Panc1 (cell line): ENCODE measurements at regions not wholly inside any gene's neighbourhood (a gene's known extent, or its start where the extent isn't known, plus 50 kb on each side); places are given as distances from the start of the nearest gene placed in this dataset.

Source experiments
- ATAC-seq: fragments of 200-7000 bp; cut with Tn5 transposase; 2 replicates; pipeline ENCODE4 v1.9.1; 2020; ENCODE audit warnings: mild to moderate bottlenecking, moderate library complexity
- BruUV-seq: library from RNA; stranded (reverse); fragments of 400-500 nt; replicated peaks from 2 replicates; lab custom pipeline; 2021; lab: Mats Ljungman, UMichigan
- CTCF ChIA-PET: fragments of 300-600 bp; sonication (Branson Sonifier 250); formaldehyde crosslinking; loops from one replicate; lab custom pipeline; 2022; ENCODE audit warnings: antibody characterized with exemption; lab: Charles Lee
- POLR2A ChIA-PET: fragments of 300-600 bp; sonication (Branson Sonifier 250); formaldehyde crosslinking; loops from one replicate; lab custom pipeline; 2022; ENCODE audit warnings: antibody characterized with exemption; lab: Charles Lee
- DNase-seq: peaks from one replicate; pipeline ENCODE4 v3.0.0-alpha.2; 2010; ENCODE audit warnings: low read depth, low spot score
- H3K27ac ChIP-seq: 2 replicates; pipeline ENCODE4 v1.5.1; 2011; ENCODE audit warnings: mild to moderate bottlenecking, low read length, inconsistent platforms
- H3K27me3 ChIP-seq: fragments of 200-500 bp; sonication (Bioruptor generic); 2 replicates; pipeline ENCODE4 v1.6.0; 2014; ENCODE audit warnings: low read length, inconsistent platforms; ENCODE audit not compliant: control insufficient read depth, insufficient read depth
- H3K36me3 ChIP-seq: fragments of 200-500 bp; sonication (Bioruptor generic); 2 replicates; pipeline ENCODE4 v1.5.1; 2014; ENCODE audit warnings: inconsistent platforms, mild to moderate bottlenecking, low read length, moderate library complexity; ENCODE audit not compliant: control insufficient read depth, insufficient read depth
- H3K4me1 ChIP-seq: 2 replicates; pipeline ENCODE4 v1.5.1; 2011; ENCODE audit warnings: inconsistent platforms, mild to moderate bottlenecking, low read length, moderate library complexity; ENCODE audit not compliant: control insufficient read depth, insufficient read depth
- H3K4me3 ChIP-seq, 2 experiments: 2 replicates each; pipeline ENCODE4 v1.5.1; 2011 to 2012; ENCODE audit warnings: low read depth in 2 of 2, low read length in 2 of 2, mild to moderate bottlenecking in 2 of 2, inconsistent platforms in 1 of 2, moderate library complexity in 1 of 2
- H3K9me3 ChIP-seq: fragments of 200-500 bp; sonication (Bioruptor generic); 2 replicates; pipeline ENCODE4 v1.5.1; 2014; ENCODE audit warnings: low read depth, mild to moderate bottlenecking, inconsistent platforms, low read length, moderate library complexity; ENCODE audit not compliant: control insufficient read depth, insufficient read depth
- POLR2AphosphoS5 ChIP-seq: IDR thresholded peaks from 2 replicates; pipeline ENCODE4 v1.6.1; 2012; ENCODE audit warnings: mild to moderate bottlenecking, low read depth, low read length, moderate library complexity
- REST ChIP-seq, 2 experiments: IDR thresholded peaks; 2 replicates each; pipeline ENCODE4 v1.6.1; 2011 to 2012; ENCODE audit warnings: low read depth in 2 of 2, control low read depth in 1 of 2, low read length in 1 of 2, mild to moderate bottlenecking in 1 of 2, moderate library complexity in 1 of 2; ENCODE audit not compliant: insufficient read depth in 1 of 2
- SIN3A ChIP-seq: IDR thresholded peaks from 2 replicates; pipeline ENCODE4 v1.6.1; 2012; ENCODE audit warnings: low read depth, mild to moderate bottlenecking, low read length, moderate library complexity, borderline replicate concordance; ENCODE audit not compliant: insufficient read depth
- TCF7L2 ChIP-seq: IDR thresholded peaks from 2 replicates; pipeline ENCODE4 v1.6.1; 2011; ENCODE audit warnings: mild to moderate bottlenecking, low read depth, low read length, inconsistent platforms
- in situ Hi-C: cut with HindIII; loops from 2 replicates; pipeline ENCODE4 v1.10.0; 2016; ENCODE audit warnings: low sequenced_read_pairs, low pct_unique_long_range_greater_than_20kb
- intact Hi-C: fragments of 100-400 bp; cut with micrococcal nuclease; formaldehyde crosslinking; loops from one replicate; pipeline ENCODE4 v1.10.0; 2022; ENCODE audit not compliant: unreplicated experiment
- TF ChIP-seq, protein P1 (sequence below): fragments of 450-650 bp; IDR thresholded peaks from 2 replicates; pipeline ENCODE4 v1.5.1; 2017; ENCODE audit warnings: mild to moderate bottlenecking

GRCh38 chr2:196390243-196391148 is 219.1 kb upstream of the STK17B start:
- ChIA-PET CTCF (no interaction called here), POLR2A (no interaction called here)
- H3K4me3 ChIP-seq, result no peak overlapping the region
- intact Hi-C loops, result no loop called here
- in situ Hi-C loops, result no loop called here
- DNase-seq (no peak), ATAC-seq (no peak)
- no peaks in the 10 kb centered on the region for H3K36me3 ChIP-seq
- H3K4me1 ChIP-seq, result no peaks in the 10 kb centered on the region
- TF ChIP-seq POLR2AphosphoS5 (no peak), REST (IDR thresholded peaks at IDR 0.05; ENCODE audit: insufficient read depth in 1 of 2, low read depth in 2 of 2, low read length in 1 of 2) (no peak), TCF7L2 (no peak), SIN3A (no peak)
- no TSS peak for BruUV-seq
- no peak overlapping the region for H3K27ac ChIP-seq
- no peaks in the 10 kb centered on the region for H3K27me3 ChIP-seq
- no peaks in the 10 kb centered on the region for H3K9me3 ChIP-seq

- H3K27ac ChIP-seq, result no peak overlapping the region
- ChIA-PET CTCF (no interaction called here), POLR2A (no interaction called here)
- in situ Hi-C loops, result no loop called here
- ATAC-seq, result no peak
- no peak for DNase-seq
- H3K27me3 ChIP-seq, result no peaks in the 10 kb centered on the region
- H3K9me3 ChIP-seq, result no peaks in the 10 kb centered on the region
- no peaks in the 10 kb centered on the region for H3K4me1 ChIP-seq
- no peaks in the 10 kb centered on the region for H3K36me3 ChIP-seq
- H3K4me3 ChIP-seq, result no peak overlapping the region
- intact Hi-C loops, result no loop called here
- TF ChIP-seq SIN3A, result no peak
- TF ChIP-seq, protein P1, sequence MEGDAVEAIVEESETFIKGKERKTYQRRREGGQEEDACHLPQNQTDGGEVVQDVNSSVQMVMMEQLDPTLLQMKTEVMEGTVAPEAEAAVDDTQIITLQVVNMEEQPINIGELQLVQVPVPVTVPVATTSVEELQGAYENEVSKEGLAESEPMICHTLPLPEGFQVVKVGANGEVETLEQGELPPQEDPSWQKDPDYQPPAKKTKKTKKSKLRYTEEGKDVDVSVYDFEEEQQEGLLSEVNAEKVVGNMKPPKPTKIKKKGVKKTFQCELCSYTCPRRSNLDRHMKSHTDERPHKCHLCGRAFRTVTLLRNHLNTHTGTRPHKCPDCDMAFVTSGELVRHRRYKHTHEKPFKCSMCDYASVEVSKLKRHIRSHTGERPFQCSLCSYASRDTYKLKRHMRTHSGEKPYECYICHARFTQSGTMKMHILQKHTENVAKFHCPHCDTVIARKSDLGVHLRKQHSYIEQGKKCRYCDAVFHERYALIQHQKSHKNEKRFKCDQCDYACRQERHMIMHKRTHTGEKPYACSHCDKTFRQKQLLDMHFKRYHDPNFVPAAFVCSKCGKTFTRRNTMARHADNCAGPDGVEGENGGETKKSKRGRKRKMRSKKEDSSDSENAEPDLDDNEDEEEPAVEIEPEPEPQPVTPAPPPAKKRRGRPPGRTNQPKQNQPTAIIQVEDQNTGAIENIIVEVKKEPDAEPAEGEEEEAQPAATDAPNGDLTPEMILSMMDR, result no peak
- TF ChIP-seq TCF7L2, result no peak
- TF ChIP-seq POLR2AphosphoS5, result no peak
- no peak for TF ChIP-seq REST (IDR thresholded peaks at IDR 0.05; ENCODE audit: insufficient read depth in 1 of 2, low read depth in 2 of 2, low read length in 1 of 2)
- no TSS peak for BruUV-seq
Measured at GRCh38 chr2:196391149-196391479, 219.7 kb upstream of the STK17B start.
